ENCODE measurements at regions not wholly inside any gene's neighbourhood (a gene's known extent, or its start where the extent isn't known, plus 50 kb on each side); places are given as distances from the start of the nearest gene placed in this dataset.

GRCh38 chr14:101022916-101023435 is 119.5 kb upstream of the RTL1 start:
- no peak for TF ChIP-seq CTCF (IDR thresholded peaks at IDR 0.05; ENCODE audit: extremely low read depth, missing control alignments)
- no peak for DNase-seq (ENCODE audit: low spot score)

DNA sequence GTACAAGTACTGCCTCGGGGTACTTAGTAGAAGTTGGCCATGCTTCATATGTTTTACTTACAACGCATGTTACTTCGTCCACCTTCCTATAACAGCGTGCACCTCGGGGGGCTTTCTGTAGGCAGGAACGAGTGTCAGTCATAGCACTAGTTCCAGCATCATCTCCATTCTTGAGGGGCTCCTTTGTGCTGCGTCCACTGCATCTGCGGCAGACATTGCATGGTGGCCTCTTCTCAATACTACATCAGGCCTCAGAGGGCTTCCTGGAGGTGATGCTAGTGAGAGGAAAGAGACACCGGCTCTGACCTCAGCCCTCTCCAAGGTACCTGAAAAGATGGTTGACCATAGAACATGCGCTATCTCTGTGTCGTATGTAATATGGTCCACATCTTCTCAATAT is 121.2 kb upstream of the RTL1 start:
- no peak for TF ChIP-seq CTCF (IDR thresholded peaks at IDR 0.05; ENCODE audit: extremely low read depth, missing control alignments)
- DNase-seq (ENCODE audit: low spot score), result no peak

DNA sequence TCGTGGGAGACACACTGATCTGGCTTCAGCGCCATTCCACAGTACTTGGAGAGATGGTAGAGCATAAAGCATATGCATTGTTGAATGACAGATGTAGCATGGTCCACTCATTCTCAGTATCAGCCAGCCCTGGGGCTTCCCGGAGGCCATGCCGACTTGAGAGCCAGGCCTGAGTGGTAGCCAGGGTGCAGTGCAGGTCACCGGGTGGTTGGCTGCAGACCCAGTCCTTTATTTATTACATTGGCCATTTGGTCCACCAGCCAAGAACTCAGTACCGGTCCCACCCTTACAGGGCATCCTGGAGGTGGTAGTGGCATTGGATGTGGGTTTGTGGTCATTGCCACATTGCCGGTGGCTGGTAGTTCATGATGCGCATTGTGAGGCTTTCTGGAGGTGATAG is 121.6 kb upstream of the RTL1 start:
- no peak for TF ChIP-seq CTCF (IDR thresholded peaks at IDR 0.05; ENCODE audit: extremely low read depth, missing control alignments)
- DNase-seq (ENCODE audit: low spot score), result no peak

- no peak for DNase-seq (ENCODE audit: low spot score)
- no peak for TF ChIP-seq CTCF (IDR thresholded peaks at IDR 0.05; ENCODE audit: extremely low read depth, missing control alignments)
These were observed 122.2 kb upstream of the RTL1 start for GRCh38 chr14:101025696-101026095.

GRCh38 chr14:101026341-101026740 is 122.8 kb upstream of the RTL1 start:
- no peak for TF ChIP-seq CTCF (IDR thresholded peaks at IDR 0.05; ENCODE audit: extremely low read depth, missing control alignments)
- no peak for DNase-seq (ENCODE audit: low spot score)

DNA sequence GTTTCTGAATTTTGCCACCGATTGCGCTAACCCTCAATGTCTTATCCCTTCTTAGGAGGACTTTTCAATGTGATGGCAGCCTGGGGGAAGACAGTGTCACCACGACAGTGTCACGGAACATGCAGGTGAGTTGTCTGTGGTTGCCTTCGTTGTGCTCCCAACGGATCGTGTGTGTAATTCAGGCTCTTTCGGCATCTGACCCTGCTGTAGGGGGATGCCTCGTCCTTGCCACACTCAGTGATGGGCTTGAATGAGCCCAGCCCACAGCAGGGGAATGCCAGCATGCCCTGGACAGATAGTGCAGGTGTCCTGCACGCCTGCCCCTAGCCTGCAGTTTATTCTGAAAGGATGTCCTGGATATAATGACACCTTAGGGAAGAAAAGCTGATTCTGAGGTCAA is 123.8 kb upstream of the RTL1 start:
- TF ChIP-seq CTCF (IDR thresholded peaks at IDR 0.05; ENCODE audit: extremely low read depth, missing control alignments), result no peak

GRCh38 chr14:101027966-101028365 is 124.4 kb upstream of the RTL1 start:
- DNase-seq (ENCODE audit: low spot score), result no peak

More for the DNA sequence above, 123.8 kb upstream of the RTL1 start:
- DNase-seq (ENCODE audit: low spot score), result no peak

More at GRCh38 chr14:101027966-101028365, 124.4 kb upstream of the RTL1 start:
- no peak for TF ChIP-seq CTCF (IDR thresholded peaks at IDR 0.05; ENCODE audit: extremely low read depth, missing control alignments)

Data from GM20000 (cell line).